Left lung (tissue), 4 donors: ENCODE measurements at regions not wholly inside any gene's neighbourhood (a gene's known extent, or its start where the extent isn't known, plus 50 kb on each side); places are given as distances from the start of the nearest gene placed in this dataset.

Source experiments
- ATAC-seq: fragments of 200-7000 bp; cut with Tn5 transposase; one replicate; pipeline ENCODE4 v1.9.1; 2020; ENCODE audit warnings: moderate library complexity
- DNase-seq, 4 donors: peaks; one replicate each; pipeline ENCODE4 v3.0.0-alpha.2; 2013 to 2020
- H3K27ac ChIP-seq, 2 donors: fragments of 200-600 bp; sonication (generic) in 1 of 2; one replicate each; pipeline versions ENCODE4 v1.5.0 to v1.8.0; 2020 to 2021
- H3K27me3 ChIP-seq, 2 donors: fragments of 200-600 bp; sonication (generic) in 1 of 2; one replicate each; pipeline versions ENCODE4 v1.5.0 to v1.8.0; 2020 to 2021
- H3K36me3 ChIP-seq, 2 donors: fragments of 200-600 bp; sonication (generic) in 1 of 2; one replicate each; pipeline versions ENCODE4 v1.5.0 to v1.8.0; 2020 to 2021
- H3K4me1 ChIP-seq, 2 donors: fragments of 200-600 bp; one replicate each; pipeline ENCODE4 v1.8.0; 2021
- H3K4me3 ChIP-seq, 2 donors: fragments of 200-600 bp; sonication (generic) in 1 of 2; one replicate each; pipeline versions ENCODE4 v1.5.0 to v1.8.0; 2020 to 2021; ENCODE audit warnings: mild to moderate bottlenecking in 1 of 2
- H3K9me3 ChIP-seq, 2 donors: fragments of 200-600 bp; sonication (generic) in 1 of 2; one replicate each; pipeline versions ENCODE4 v1.5.0 to v1.8.0; 2020 to 2021
- intact Hi-C, 2 donors: fragments of 100-400 bp; cut with DNase I; formaldehyde crosslinking; loops; one replicate each; pipeline versions ENCODE4 v1.11.2 to v1.14.2; 2022
- TF ChIP-seq, protein P1 (sequence below), 2 donors: fragments of 200-600 bp; sonication (generic) in 1 of 2; IDR thresholded peaks; one replicate each; pipeline versions ENCODE4 v1.5.0 to v1.8.0; 2021; ENCODE audit warnings: antibody characterized with exemption in 2 of 2
- donor health status: DM: no; HTN: yes; CAD: no.
- donor health status: DM: no; HTN: no; CAD: no.

DNA sequence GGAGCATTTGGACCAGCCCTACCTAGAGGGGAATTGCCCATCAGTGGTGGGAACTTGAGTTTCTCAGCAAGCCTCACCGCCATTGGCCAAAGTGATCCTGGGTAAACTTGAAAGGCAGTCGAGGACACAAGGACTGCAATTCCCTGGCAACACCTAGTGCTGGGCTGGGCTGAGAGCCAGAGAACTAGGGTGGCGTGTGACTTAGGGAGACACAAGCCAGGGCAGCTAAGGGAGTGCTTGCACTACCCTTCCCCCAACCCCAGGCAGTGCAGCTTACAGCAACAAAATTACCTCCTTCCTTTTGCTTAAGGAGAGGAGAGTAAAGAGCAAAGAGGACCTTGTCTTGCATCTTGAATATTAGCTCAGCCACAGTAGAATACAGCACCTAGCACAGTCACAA is 176.9 kb upstream of the PRMT6 start:
- peak; percentile 98 for ATAC-seq
- TF ChIP-seq, protein P1, sequence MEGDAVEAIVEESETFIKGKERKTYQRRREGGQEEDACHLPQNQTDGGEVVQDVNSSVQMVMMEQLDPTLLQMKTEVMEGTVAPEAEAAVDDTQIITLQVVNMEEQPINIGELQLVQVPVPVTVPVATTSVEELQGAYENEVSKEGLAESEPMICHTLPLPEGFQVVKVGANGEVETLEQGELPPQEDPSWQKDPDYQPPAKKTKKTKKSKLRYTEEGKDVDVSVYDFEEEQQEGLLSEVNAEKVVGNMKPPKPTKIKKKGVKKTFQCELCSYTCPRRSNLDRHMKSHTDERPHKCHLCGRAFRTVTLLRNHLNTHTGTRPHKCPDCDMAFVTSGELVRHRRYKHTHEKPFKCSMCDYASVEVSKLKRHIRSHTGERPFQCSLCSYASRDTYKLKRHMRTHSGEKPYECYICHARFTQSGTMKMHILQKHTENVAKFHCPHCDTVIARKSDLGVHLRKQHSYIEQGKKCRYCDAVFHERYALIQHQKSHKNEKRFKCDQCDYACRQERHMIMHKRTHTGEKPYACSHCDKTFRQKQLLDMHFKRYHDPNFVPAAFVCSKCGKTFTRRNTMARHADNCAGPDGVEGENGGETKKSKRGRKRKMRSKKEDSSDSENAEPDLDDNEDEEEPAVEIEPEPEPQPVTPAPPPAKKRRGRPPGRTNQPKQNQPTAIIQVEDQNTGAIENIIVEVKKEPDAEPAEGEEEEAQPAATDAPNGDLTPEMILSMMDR (IDR thresholded peaks at IDR 0.05) = no peak
- no peaks in the 10 kb centered on the region for H3K27me3 ChIP-seq
- H3K27ac ChIP-seq = no peak overlapping the region
- H3K9me3 ChIP-seq = no peaks in the 10 kb centered on the region
- H3K36me3 ChIP-seq = no peaks in the 10 kb centered on the region
- H3K4me1 ChIP-seq = no peaks in the 10 kb centered on the region
- no peak overlapping the region for H3K4me3 ChIP-seq
- intact Hi-C loops = no loop called here
- peak in 3 of 4 donors; percentile 22 to 79 (median 60) for DNase-seq

- TF ChIP-seq, protein P1 (IDR thresholded peaks at IDR 0.05) = no peak
- no peaks in the 10 kb centered on the region for H3K27me3 ChIP-seq
- ATAC-seq (peak; percentile 70), DNase-seq (no peak)
- no peaks in the 10 kb centered on the region for H3K4me1 ChIP-seq
- no peaks in the 10 kb centered on the region for H3K9me3 ChIP-seq
- intact Hi-C loops = no loop called here
- no peak overlapping the region for H3K4me3 ChIP-seq
- H3K36me3 ChIP-seq = no peaks in the 10 kb centered on the region
- H3K27ac ChIP-seq = no peak overlapping the region
Measured at GRCh38 chr1:106880226-106880625, 176.2 kb upstream of the PRMT6 start.

DNA sequence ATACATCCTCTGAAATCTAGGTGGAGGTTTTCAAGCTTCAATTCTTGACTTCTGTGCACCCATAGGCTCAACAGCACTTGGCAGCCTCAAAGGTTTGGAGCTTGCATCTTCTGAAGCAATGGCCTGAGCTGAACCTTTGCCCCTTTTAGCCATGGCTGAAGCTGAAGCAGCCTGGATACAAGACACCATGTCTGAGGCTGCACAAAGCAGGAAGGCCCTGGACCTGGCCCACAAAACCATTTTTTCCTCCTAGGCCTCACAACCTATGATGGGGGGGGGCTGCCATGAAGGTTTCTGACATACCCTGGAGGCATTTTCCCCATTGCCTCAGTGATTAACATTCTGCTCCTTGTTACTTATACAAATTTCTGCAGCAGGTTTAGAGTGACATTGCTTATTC is 173.3 kb upstream of the PRMT6 start:
- no peaks in the 10 kb centered on the region for H3K36me3 ChIP-seq
- no peak overlapping the region for H3K27ac ChIP-seq
- DNase-seq = no peak
- no peak overlapping the region for H3K4me3 ChIP-seq
- H3K9me3 ChIP-seq = no peaks in the 10 kb centered on the region
- no peaks in the 10 kb centered on the region for H3K4me1 ChIP-seq
- intact Hi-C loops = no loop called here
- ATAC-seq = no peak
- TF ChIP-seq, protein P1 (IDR thresholded peaks at IDR 0.05) = no peak
- H3K27me3 ChIP-seq = no peaks in the 10 kb centered on the region

DNA sequence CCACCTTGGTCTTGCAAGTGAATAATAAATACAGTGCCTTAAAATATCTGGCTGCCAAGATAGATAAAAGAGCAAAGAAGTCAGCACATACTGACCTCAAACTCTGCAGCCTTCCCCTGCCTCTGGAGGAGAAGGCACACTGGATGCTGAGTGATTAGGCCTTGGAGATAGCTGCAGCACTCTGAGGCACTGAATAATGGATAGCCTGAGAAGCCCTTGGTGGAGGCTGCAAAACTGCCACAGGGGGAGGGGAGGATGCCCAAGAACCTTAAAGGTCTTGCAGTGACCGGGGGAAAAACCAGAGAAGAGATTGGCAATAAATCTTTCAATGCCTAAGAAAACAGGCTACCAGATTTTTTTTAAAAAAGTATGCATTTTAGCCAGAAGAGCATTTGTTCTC is 167.4 kb upstream of the PRMT6 start:
- intact Hi-C loops = no loop called here
- H3K27ac ChIP-seq = no peak overlapping the region
- DNase-seq (no peak), ATAC-seq (no peak)
- no peaks in the 10 kb centered on the region for H3K9me3 ChIP-seq
- no peaks in the 10 kb centered on the region for H3K4me1 ChIP-seq
- H3K36me3 ChIP-seq = no peaks in the 10 kb centered on the region
- H3K4me3 ChIP-seq = no peak overlapping the region
- TF ChIP-seq, protein P1 (IDR thresholded peaks at IDR 0.05) = no peak
- no peaks in the 10 kb centered on the region for H3K27me3 ChIP-seq

- no peaks in the 10 kb centered on the region for H3K36me3 ChIP-seq
- H3K9me3 ChIP-seq = no peaks in the 10 kb centered on the region
- H3K27ac ChIP-seq = no peak overlapping the region
- no peak for ATAC-seq
- intact Hi-C loops = no loop called here
- TF ChIP-seq, protein P1 (IDR thresholded peaks at IDR 0.05) = no peak
- H3K4me3 ChIP-seq = no peak overlapping the region
- DNase-seq = peak in 1 of 4 donors; percentile 7
- H3K27me3 ChIP-seq = no peaks in the 10 kb centered on the region
- no peaks in the 10 kb centered on the region for H3K4me1 ChIP-seq
Measured at GRCh38 chr1:106889583-106889982, 166.9 kb upstream of the PRMT6 start.
